Kidney epithelial cell (primary cell): ENCODE measurements at regions not wholly inside any gene's neighbourhood (a gene's known extent, or its start where the extent isn't known, plus 50 kb on each side); places are given as distances from the start of the nearest gene placed in this dataset.

Experiments used
- DNase-seq: peaks from one replicate; pipeline ENCODE4 v3.0.0-alpha.2; 2010; ENCODE audit warnings: low read depth
- H3K27me3 ChIP-seq: 2 replicates; pipeline ENCODE4 v1.6.0; 2011; ENCODE audit warnings: low read length; ENCODE audit not compliant: control insufficient read depth, insufficient read depth
- H3K36me3 ChIP-seq: 2 replicates; pipeline ENCODE4 v1.5.1; 2011; ENCODE audit warnings: low read length; ENCODE audit not compliant: control insufficient read depth, insufficient read depth
- H3K4me3 ChIP-seq: 2 replicates; pipeline ENCODE4 v1.5.1; 2011; ENCODE audit warnings: low read depth, mild to moderate bottlenecking, control low read depth, low read length
- CTCF ChIP-seq: IDR thresholded peaks from 2 replicates; pipeline ENCODE4 v1.5.1; 2011; ENCODE audit warnings: mild to moderate bottlenecking, moderate library complexity, low read length, control low read depth, inconsistent platforms; ENCODE audit not compliant: insufficient read depth, poor library complexity, severe bottlenecking

- H3K4me3 ChIP-seq: no peak overlapping the region
- no peaks in the 10 kb centered on the region for H3K27me3 ChIP-seq
- DNase-seq: no peak
- no peak for TF ChIP-seq CTCF
- no peaks in the 10 kb centered on the region for H3K36me3 ChIP-seq
Observed at GRCh38 chr1:200468264-200469001, 58.6 kb upstream of the ZNF281 start.

GRCh38 chr1:200464784-200465400 is 55.1 kb upstream of the ZNF281 start:
- Histone ChIP-seq H3K27me3 (no peaks in the 10 kb centered on the region), H3K4me3 (no peak overlapping the region), H3K36me3 (no peaks in the 10 kb centered on the region)
- no peak for TF ChIP-seq CTCF
- no peak for DNase-seq
